ENCODE measurements at regions not wholly inside any gene's neighbourhood (a gene's known extent, or its start where the extent isn't known, plus 50 kb on each side); places are given as distances from the start of the nearest gene placed in this dataset.
"Not testable (repeated sequence)": the region's sequence is repeated elsewhere in the genome, so short reads cannot be mapped to it uniquely, and the experiment has no call there.

DNA sequence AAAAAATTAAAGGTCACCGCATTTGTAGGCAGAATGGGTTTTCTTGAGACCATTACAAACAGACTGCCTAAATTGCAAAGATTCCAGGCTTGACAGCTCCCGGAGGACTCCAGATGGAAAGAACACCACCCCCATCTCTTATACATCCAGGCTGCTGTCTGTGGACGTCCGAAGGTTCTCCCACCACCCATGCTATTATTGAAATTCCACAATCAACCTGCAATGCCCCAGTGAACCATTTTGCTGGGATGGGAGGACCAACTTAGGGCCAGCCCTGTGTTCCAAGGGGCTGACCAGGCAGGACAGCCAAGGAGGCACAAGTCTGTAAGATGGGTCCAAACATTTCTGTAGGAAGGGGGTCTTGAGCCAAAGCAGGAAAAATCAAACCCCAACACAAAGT, 122.7 kb downstream of the NPIPA8 start:
- H3K27ac ChIP-seq (ENCODE audit: extremely low read length, insufficient read depth, low read length); in situ Hi-C loops (cut with HindIII; ENCODE audit: extremely low pct_ligation_motif_present, low pct_unique_long_range_greater_than_20kb); H4K20me1 ChIP-seq (ENCODE audit: insufficient read depth, low read length); intact Hi-C loops (cut with micrococcal nuclease; ENCODE audit: unreplicated experiment); DNase-seq (ENCODE audit: low spot score); H3K9me3 ChIP-seq (ENCODE audit: low read length); H2AFZ ChIP-seq (ENCODE audit: low read length); POLR2A ChIA-PET; H3K36me3 ChIP-seq (replicated peaks in 1 of 2; ENCODE audit: control insufficient read depth in 1 of 2, insufficient read depth in 2 of 2, low read length in 2 of 2); H3K4me1 ChIP-seq (ENCODE audit: insufficient read depth, low read length); H3K27me3 ChIP-seq (ENCODE audit: control insufficient read depth in 1 of 2, insufficient read depth in 2 of 2, low read length in 2 of 2); H3K79me2 ChIP-seq (ENCODE audit: insufficient read depth, low read length); H3K4me3 ChIP-seq (replicated peaks in 1 of 3; ENCODE audit: insufficient read depth in 1 of 3, low read depth in 2 of 3, low read length in 3 of 3); H3K9ac ChIP-seq (ENCODE audit: insufficient read depth, low read depth, low read length); CTCF ChIA-PET (ENCODE audit: low intra/inter-chr PET ratio, low total read pairs); BruUV-seq (replicated peaks); H3K4me2 ChIP-seq (ENCODE audit: low read depth, low read length); FAIRE-seq: not testable (repeated sequence)
- peak; percentile 57 for ATAC-seq
- 9% methylated on average over 4 of the region's 4 CpGs for whole genome bisulfite sequencing (ENCODE audit: low lambda C conversion rate)

- BruUV-seq (replicated peaks); CTCF ChIA-PET (ENCODE audit: low intra/inter-chr PET ratio, low total read pairs); ATAC-seq; H3K27ac ChIP-seq (ENCODE audit: extremely low read length, insufficient read depth, low read length); H3K4me2 ChIP-seq (ENCODE audit: low read depth, low read length); H3K27me3 ChIP-seq (ENCODE audit: control insufficient read depth in 1 of 2, insufficient read depth in 2 of 2, low read length in 2 of 2); POLR2A ChIA-PET; H3K4me3 ChIP-seq (replicated peaks in 1 of 3; ENCODE audit: insufficient read depth in 1 of 3, low read depth in 2 of 3, low read length in 3 of 3); H3K36me3 ChIP-seq (replicated peaks in 1 of 2; ENCODE audit: control insufficient read depth in 1 of 2, insufficient read depth in 2 of 2, low read length in 2 of 2); FAIRE-seq; H4K20me1 ChIP-seq (ENCODE audit: insufficient read depth, low read length); H2AFZ ChIP-seq (ENCODE audit: low read length); intact Hi-C loops (cut with micrococcal nuclease; ENCODE audit: unreplicated experiment); DNase-seq (ENCODE audit: low spot score); H3K79me2 ChIP-seq (ENCODE audit: insufficient read depth, low read length); H3K9me3 ChIP-seq (ENCODE audit: low read length); H3K4me1 ChIP-seq (ENCODE audit: insufficient read depth, low read length); H3K9ac ChIP-seq (ENCODE audit: insufficient read depth, low read depth, low read length); in situ Hi-C loops (cut with HindIII; ENCODE audit: extremely low pct_ligation_motif_present, low pct_unique_long_range_greater_than_20kb): not testable (repeated sequence)
- TF ChIP-seq ZNF629 (CRISPR knock-in tag; conservative IDR thresholded peaks at IDR 0.05) = peak; percentile 33; the same call in 1 of the 2 replicates
- WGBS (ENCODE audit: low lambda C conversion rate) = 7% methylated on average over 4 of the region's 4 CpGs
These were observed 125.0 kb downstream of the NPIPA8 start for GRCh38 chr16:18211505-18211904.

DNA sequence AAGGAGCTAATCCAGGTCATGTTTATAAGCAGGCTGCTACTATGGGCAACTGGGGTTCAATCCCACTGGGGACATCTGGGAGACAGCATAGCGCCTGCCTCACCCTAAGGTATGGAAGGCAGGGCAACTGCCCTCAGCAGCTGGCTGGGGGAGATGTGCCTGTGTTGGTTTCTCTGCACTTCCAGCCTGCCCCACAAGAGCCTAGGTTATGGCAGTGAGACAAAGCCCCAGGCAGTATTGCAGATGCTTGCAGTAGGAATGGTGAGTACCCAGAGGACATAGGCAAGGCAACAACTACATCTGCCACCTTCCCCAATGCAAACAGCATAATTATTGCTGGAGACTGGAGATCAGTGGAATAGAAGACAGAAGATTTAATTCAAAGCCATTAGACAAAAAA, 131.8 kb downstream of the NPIPA8 start:
- FAIRE-seq, POLR2A ChIA-PET: not testable (repeated sequence)

DNA sequence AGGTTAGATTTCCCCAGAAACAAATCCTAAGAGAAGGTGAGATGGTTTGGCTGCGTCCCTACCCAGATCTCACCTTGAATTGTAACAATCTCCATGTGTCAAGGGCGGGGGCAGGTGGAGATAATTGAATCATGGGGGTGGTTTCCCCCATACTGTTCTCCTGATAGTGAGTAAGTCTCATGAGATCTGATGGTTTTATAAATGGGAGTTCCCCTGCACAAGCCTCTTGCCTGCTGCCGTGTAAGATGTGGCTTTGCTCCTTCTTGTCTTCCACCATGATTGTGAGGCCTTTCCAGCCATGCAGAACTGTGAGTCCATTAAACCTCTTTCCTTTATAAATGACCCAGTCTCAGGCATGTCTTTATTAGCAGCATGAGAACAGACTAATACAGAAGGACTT, 132.2 kb downstream of the NPIPA8 start:
- FAIRE-seq; H4K20me1 ChIP-seq (ENCODE audit: insufficient read depth, low read length); H3K79me2 ChIP-seq (ENCODE audit: insufficient read depth, low read length); ATAC-seq; CTCF ChIA-PET (ENCODE audit: low intra/inter-chr PET ratio, low total read pairs); H3K27me3 ChIP-seq (ENCODE audit: control insufficient read depth in 1 of 2, insufficient read depth in 2 of 2, low read length in 2 of 2); H3K4me2 ChIP-seq (ENCODE audit: low read depth, low read length); H3K9ac ChIP-seq (ENCODE audit: insufficient read depth, low read depth, low read length); in situ Hi-C loops (cut with HindIII; ENCODE audit: extremely low pct_ligation_motif_present, low pct_unique_long_range_greater_than_20kb); BruUV-seq (replicated peaks); DNase-seq (ENCODE audit: low spot score); H3K27ac ChIP-seq (ENCODE audit: extremely low read length, insufficient read depth, low read length); H3K4me1 ChIP-seq (ENCODE audit: insufficient read depth, low read length); H3K36me3 ChIP-seq (replicated peaks in 1 of 2; ENCODE audit: control insufficient read depth in 1 of 2, insufficient read depth in 2 of 2, low read length in 2 of 2); H2AFZ ChIP-seq (ENCODE audit: low read length); H3K4me3 ChIP-seq (replicated peaks in 1 of 3; ENCODE audit: insufficient read depth in 1 of 3, low read depth in 2 of 3, low read length in 3 of 3); POLR2A ChIA-PET; H3K9me3 ChIP-seq (ENCODE audit: low read length); intact Hi-C loops (cut with micrococcal nuclease; ENCODE audit: unreplicated experiment): not testable (repeated sequence)
- 8% methylated on average over 3 of the region's 3 CpGs for WGBS (ENCODE audit: low lambda C conversion rate)

More for the DNA sequence above, 131.8 kb downstream of the NPIPA8 start:
- WGBS (ENCODE audit: low lambda C conversion rate) = no CpG with 5 or more reads among the region's 1 CpG
- H3K9me3 ChIP-seq (ENCODE audit: low read length); H3K4me3 ChIP-seq (replicated peaks in 1 of 3; ENCODE audit: insufficient read depth in 1 of 3, low read depth in 2 of 3, low read length in 3 of 3); H3K79me2 ChIP-seq (ENCODE audit: insufficient read depth, low read length); H3K9ac ChIP-seq (ENCODE audit: insufficient read depth, low read depth, low read length); BruUV-seq (replicated peaks); H3K27ac ChIP-seq (ENCODE audit: extremely low read length, insufficient read depth, low read length); DNase-seq (ENCODE audit: low spot score); H3K36me3 ChIP-seq (replicated peaks in 1 of 2; ENCODE audit: control insufficient read depth in 1 of 2, insufficient read depth in 2 of 2, low read length in 2 of 2); H3K4me2 ChIP-seq (ENCODE audit: low read depth, low read length); H3K27me3 ChIP-seq (ENCODE audit: control insufficient read depth in 1 of 2, insufficient read depth in 2 of 2, low read length in 2 of 2); intact Hi-C loops (cut with micrococcal nuclease; ENCODE audit: unreplicated experiment); H4K20me1 ChIP-seq (ENCODE audit: insufficient read depth, low read length); H3K4me1 ChIP-seq (ENCODE audit: insufficient read depth, low read length); in situ Hi-C loops (cut with HindIII; ENCODE audit: extremely low pct_ligation_motif_present, low pct_unique_long_range_greater_than_20kb); CTCF ChIA-PET (ENCODE audit: low intra/inter-chr PET ratio, low total read pairs); H2AFZ ChIP-seq (ENCODE audit: low read length): not testable (repeated sequence)
- peak; percentile 37; the same call in 1 of the 3 replicates for ATAC-seq

Measured in HepG2 (cell line).